ENCODE measurements at regions not wholly inside any gene's neighbourhood (a gene's known extent, or its start where the extent isn't known, plus 50 kb on each side); places are given as distances from the start of the nearest gene placed in this dataset.

DNA sequence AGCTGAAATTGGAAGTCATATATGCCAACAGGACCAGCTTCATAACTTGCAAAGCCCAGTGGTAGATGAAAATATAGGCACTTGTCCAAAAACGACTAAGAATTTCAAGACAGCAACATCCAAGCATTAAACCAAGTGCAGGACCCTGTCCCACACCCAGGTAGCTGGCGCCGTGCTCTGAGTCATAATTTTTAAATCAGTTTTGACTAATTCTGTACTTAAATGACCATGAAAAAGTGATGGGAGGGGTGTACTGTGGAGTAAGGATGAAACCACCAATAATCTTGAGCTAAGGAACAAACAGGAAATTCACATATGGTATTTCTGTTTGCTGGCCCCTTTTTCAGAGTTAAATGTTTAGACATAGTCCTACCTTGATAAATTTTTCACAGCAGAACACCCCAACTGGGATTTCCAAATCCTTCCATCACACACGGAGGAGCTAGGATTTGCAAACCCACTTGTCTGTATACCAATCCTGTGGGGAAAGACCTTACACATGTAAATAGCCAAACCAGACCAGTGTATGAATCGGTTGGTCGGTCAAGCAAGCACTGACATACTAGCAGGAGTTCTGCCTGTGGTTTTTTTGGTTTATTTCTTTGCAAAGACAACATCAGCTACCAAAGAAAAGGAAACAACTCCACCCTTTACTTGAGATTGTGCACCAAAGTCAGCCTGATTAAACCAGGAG is 235.7 kb upstream of the RAB4A start:
- no peak for DNase-seq

DNA sequence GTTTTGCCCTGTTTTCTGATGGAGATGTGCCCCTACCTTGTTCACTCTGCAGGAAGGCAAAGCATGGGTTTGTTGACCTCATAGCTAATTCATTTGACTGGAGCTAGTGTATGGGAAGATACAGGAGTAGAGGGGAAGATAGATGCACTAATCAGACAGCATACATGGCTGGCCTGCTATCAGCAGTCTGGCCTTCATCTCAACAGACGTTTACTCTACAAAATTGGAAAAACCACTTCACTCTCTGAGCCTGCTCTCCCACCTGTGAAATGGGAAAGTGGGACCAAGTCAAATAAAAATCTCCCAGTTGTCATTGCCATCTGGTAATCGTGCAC is 235.2 kb upstream of the RAB4A start:
- no peak for DNase-seq

DNA sequence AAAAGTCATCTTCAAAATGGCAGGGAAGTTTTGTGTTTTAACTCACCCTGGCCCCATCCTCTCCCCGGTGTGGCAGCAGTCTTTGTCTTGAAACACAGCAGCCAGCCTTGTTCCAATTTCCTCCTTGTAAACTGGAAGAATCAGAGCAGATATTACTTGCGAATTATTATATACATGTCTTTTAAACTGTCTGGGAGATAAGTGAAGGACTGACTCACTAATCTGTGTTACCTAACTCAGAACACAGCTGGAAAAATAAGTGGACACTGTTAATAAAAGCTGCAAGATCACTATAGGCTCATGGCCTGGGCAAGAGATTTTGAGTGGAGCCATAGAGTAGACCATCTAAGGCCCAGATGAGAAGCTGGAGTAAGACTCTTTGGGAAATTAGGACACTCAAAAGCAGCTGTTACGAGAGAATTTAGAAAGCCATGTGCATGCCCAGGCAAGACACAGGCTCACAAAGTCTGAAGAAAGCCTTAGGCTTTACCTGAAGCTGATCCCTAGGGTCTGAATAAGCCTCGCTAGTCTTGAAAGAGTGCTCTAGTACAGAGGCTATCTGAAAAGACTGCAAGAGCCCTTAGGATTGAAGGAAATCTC is 233.0 kb upstream of the RAB4A start:
- no peak for DNase-seq

DNA sequence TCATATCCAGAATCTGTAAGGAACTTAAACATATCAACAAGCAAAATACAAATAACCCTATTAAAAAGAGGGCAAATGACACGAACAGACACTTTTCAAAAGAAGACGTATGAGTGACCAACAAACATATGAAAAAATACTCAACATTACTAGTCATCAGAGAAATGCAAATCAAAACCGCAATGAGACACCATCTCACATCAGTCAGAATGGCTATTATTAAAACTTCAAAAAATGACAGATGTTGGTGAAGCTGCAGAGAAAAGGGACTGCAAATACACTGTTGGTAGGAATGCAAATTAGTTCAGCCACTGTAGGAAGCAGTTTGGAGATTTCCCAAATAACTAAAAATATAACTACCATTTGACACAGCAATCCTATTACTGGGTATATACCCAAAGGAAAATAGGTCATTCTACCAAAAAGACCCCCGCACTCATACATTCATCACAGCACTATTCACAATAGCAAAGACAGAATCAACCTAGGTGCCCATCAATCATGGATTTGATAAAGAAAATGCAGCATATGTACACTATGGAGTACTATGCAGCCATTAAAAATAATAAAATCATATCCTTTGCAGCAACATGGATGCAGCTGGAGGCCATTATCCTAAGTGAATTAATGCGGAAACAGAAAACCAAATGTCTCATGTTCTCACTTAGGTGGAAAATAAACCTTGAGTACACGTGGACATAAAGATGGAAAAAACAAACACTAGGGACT is 230.1 kb upstream of the RAB4A start:
- no peak for DNase-seq

DNA sequence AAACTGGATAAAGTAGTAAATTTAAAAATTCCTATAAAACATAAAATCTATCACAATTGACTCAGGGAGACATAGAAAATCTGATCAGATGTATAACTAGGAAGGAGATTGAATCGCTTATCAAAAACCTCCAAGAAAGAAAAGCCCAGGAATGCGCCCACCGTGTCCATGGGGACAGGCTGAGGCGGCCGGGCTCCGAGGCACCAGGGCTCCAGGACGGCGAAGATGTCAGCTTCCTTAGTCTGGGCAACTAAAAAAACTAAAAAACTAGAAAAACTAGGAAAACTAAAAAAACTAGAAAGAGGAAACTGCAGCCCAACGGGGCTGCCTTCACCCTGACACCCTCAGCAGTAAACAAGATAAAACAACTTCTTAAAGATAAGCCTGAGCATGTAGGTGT is 229.0 kb upstream of the RAB4A start:
- no peak for DNase-seq

DNA sequence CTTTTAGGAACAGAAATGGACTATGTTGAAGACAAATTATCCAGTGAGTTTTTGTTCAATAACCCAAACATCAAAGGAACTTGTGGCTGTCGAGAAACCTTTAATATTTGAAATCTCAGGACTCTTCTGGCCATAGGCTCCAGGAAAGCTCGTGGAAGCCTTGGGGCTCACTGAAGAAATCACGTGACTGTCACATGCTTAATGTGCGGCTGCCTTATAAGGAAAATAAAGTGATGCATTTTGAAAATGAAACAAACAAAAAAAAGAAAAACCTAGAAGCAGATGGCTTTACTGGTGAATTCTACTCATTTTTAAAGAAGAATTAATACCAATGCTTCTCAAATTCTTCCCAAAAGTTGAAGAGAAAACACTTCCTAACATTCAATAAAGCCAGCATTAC is 228.4 kb upstream of the RAB4A start:
- DNase-seq, result no peak

DNA sequence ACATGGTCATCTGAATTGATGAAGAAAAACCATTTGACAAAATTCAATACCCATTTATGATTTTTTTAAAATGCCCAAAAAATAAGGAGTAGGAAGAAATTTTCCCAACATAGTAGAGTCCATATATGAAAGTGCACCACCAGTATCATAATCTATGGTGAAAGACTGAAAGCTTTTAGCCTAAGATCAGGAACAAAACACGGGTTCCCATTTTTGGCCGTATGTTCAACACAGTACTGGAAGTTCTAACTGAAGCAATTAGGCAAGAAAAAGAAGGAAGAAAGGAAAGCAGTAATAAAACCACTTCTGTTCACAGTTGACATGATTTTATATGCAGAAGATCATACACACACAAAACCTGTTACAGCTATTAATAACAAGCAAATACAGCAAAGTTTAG is 227.8 kb upstream of the RAB4A start:
- no peak for DNase-seq

DNA sequence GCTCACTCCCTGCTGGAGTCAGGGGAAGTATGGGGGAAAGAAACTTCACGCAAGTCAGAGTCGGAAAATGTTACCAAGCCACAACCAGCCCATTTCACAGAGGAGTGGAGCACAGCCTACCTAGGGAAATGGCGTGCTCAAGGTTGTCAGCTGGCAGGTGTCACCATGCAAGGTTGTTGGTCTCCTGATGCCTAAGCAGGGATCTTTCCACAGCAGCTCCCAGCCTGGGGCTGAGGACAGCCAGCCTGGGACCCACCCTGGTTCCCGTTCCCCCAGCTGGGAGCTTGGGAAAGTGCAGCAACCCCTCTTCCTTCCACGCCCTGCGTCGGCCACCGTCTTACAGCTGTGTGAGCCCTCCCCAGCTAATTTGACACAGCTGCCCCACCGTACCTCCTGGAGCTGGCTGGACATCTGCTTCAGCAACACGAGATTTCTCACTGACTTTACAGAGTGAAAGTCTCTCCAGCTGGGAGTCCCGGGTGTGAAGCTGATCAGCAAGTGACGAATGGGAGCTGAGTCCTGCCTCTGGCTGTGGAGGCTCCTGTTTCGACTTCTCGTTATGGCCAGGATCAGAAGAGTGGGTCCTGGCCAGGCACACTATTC is 224.6 kb upstream of the RAB4A start:
- peak; percentile 37 for DNase-seq

DNA sequence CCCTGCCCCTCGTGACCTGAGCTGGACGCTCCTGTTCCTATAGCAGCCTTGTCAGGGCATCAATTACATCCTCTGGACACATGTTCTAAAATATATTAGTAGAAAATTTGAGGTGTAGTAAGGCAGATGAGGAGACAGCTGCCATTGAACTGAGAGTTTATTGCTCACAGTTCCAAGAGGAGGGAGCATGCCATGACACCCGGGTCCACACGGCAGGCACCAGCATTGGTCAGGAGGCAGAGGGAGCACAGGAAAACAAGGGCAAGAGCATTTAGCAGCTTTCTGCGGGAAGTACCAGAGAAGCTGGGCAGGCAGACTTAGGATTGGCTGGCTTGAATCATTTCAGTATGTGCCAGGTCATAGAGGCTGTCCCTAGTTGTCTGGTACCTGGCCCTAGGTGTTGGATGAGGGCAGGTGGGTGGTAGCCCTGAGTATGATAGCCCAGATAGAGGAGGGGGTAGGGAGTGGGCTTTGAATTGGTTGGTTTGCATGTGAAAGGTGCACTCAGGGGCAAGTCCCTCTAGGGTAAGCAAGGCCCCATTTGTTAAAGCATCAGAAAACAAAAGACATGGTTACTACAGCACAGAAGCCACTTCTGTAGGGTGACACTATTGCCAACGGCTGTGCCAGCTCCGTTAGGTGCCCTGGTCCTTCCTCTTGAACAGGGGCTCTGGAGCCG is 223.6 kb upstream of the RAB4A start:
- DNase-seq, result no peak

DNA sequence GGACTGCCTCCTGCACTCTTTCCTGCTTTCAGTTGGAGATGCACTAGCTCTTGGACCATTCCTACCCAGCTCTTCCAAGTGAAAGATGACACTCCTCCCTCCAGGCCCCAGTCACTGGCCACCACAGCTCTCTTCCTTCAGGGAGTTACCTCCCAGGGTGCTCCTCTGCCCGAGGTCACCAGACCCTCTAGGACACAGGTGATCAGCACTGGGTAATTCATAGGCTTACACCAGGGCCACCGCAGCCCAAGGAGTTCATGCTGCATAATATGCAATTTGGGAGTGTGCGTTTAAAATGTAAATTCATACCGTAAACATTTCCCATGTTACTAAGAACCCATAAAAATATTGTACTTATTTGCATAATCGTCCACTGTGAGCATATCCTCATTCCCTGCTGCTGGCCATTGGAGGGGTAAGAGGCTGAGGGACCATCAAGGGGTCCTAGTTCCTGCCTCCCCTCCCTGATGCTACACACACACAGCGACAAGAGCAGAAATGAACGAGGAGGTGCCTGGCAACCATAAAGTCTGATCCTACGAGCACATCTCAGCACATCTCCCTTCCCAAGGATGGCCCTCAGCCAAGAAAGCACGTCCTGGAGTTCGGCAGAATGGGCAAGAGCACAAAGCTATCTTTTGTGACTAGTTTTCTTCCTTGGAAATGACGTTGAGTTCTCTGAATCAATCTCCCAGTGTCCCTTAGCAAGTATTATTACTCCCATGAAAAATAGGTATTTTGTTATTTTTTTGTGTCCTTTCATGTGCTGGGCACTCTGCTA is 222.9 kb upstream of the RAB4A start:
- peak; percentile 33 for DNase-seq

DNA sequence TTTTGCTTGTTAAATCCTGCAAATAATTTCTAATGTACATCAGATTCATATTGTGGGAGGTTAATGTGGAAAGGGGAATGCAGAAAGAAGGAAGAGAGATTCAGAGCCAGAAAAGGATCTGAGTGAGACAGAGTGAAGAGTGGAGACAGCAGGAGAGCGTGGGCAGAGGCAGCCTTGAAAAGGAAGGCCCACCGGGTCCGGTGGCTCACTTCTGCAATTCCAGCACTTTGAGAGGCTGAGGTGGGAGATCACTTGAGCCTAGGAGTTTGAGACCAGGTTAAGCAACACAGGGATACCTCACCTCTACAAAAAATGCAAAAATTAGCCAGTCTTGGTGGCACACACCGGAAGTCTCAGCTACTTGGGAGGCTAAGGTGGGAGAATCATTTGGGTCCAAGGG is 222.0 kb upstream of the RAB4A start:
- DNase-seq, result no peak

DNA sequence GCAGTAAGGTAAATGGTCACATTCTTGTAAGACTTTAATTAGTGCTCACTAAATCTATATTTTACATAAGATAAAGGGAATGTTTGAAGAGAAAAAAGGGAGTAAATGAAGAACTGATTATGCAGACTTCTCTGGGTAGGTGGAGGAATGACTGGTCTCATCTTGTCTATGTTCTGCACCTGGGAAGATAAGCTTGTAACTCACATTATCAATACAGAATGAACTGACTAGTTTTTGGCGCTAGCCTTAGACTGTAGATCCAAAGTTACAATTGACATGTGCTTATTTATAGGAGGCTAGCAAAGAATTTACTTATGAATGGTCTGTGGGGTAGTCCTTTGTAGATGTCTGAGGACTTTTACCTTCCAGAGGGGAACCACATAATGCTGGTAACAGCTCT is 214.9 kb upstream of the RAB4A start:
- DNase-seq, result no peak

DNA sequence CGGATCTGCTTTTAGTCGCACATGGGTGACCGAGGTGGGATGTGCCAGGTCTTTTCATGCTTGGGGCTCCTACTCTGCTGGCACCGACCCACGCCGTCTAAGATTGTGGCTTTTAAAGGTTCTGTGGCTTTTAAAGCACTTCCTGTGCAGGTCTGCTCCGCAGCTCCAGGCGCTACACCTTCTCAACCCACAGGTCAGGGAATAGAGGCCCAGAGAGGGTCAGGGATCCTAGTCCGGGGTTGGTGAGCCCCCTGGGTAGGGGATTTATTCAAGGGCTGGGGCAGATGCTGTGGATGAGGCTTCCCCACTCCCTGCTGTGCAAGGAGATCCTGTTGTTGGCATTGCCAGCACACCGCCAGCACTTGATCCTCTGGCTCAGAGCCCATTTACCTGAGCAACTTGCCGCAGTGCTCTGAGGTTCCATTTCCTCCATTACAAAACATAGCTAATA is 212.8 kb upstream of the RAB4A start:
- peak; percentile 48 for DNase-seq

DNA sequence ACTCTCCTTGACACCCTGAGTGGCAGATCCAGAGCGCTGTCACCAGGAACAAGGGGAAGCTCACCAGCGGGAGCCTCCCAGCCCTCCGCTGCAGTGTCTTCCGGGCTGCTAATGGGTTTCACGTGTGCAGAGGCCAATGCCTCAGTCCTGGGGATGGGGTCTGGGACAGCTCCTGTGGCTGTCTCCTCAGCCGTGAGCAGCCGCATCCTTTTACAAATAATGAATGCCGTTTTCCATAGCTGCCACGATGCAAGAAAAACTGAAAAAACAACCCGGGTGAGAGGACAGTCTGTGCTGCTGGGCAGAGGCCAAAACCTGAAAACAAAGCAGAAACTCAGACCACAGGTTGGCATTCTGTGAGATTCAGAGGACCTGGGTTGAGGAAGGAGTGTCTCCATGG is 212.2 kb upstream of the RAB4A start:
- peak; percentile 57 for DNase-seq

DNA sequence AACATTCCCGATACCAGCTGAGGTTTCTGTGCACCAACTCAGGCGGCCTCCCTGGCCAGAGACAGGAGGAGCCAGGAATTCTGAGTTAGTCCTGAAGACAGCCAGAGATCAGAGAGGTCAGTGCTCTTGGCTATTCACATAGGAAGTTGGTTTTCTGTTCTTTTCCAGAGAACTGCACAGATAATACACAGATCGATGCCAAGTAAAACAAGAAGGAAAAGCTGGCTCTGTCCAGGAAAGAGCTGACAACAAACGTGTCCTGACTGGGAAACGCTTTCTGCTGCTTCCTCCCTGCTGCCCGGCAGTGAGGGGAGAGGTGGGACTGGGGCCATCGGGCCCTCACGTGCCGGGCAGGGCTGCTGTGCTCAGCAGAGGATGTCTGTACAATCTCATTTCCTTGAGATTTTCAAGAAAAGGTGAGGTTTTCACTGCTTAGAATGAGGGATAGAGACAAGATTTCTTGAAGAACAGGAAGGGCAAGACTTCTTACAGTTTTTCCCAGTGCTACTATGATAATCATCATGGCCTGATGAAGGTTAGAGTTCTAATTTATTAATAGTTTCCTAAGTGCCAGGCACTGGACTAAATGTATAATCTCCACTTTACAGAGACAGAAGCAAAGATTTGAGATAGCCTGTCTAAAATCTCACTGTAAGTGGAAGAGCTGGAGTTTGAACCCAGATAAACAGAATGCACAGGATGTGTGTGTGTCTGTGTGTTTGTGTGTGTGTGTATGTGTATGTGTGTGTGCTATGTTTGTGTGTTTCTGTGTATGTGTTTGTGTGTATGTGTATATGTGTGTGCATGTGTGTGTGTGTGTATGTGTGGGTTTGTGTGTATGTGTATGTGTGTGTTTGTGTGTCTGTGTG is 211.0 kb upstream of the RAB4A start:
- DNase-seq, result no peak

DNA sequence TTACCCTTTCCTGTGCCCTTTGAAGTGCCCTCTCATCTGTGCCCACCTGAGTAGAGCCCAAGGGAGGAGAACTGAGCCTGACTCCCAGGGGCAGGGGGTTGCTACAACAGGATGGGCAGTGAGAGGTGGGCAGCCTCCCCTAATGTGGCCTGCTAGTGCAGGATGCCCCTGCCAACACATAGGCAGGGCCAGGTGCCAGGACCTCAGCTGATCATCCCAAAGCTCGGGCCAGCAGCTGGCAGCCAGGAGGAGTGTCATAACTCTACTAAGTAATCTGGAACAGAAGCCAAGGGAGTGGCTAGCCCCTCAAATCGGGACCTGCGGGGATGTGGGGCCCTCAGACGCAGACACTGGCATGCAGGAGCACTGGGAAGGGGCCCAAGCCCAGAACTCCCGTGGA is 208.8 kb upstream of the RAB4A start:
- DNase-seq, result no peak

DNA sequence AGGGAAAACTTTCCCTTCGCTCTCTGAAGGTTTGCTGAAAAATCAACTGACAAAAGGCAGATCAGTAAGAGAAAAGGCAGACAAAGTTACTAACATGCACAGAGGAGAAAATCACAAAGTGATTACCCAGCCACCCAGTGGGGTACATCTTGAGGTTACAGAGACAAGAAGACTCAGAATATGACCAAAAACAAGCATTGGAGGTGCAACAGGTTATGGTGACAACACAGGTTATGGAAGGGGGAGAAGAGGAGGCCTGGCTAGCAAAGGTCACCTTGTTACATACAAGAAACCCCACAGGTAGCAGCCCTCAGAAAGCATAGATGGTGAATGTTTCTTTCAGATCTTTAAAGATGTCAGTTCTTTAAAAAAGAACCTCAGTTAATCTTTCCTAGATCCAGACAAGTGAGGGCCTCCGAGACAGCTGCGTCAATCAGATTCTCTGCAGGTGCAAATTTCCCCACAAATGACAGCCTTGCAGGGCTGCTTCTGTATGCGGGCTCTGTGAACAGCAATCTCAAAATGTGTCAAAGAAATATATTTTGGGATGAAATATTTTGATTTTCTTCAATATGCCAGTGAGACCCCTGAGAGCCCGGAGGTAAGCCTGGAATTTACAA is 207.6 kb upstream of the RAB4A start:
- DNase-seq, result no peak

DNA sequence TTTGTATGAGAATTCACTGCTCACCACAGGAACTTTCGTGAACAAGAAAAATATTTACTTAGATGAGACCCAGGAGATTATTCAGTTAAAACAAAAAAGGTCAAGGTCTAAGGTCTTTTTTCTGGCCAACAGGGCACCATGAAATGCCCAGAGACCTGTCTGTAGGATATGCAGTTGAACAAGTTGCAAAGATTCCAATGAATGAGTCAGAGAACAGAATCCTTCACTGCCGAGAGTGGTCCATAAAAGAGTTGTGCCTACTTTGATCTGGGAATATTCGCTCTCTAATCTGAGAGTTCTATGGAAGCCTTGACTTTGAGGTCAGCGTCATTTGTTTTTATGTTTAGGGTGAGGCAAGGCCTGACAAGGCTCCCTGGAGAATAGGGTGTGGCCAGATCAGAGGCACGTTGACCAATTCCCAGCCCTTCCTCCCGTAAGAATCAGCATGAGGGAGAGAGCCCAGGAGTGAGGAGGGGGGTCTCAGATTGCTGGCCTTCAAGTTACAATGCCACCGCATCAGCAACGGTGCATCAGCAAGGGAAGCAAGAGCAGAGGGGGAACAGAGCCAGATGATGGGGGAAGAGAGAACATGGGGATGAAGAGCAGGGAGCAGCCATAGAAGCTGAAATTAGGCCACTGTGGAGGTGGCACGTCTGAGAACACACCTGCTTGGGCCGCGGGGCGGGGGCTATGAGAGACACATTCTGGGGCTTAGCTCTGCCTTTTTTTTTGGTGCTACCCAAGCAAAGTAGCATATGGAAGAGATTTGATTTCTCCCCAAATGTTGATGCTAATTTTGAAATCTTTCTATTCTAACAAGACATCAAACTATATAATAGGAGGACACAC is 206.4 kb upstream of the RAB4A start:
- peak; percentile 65 for DNase-seq

DNA sequence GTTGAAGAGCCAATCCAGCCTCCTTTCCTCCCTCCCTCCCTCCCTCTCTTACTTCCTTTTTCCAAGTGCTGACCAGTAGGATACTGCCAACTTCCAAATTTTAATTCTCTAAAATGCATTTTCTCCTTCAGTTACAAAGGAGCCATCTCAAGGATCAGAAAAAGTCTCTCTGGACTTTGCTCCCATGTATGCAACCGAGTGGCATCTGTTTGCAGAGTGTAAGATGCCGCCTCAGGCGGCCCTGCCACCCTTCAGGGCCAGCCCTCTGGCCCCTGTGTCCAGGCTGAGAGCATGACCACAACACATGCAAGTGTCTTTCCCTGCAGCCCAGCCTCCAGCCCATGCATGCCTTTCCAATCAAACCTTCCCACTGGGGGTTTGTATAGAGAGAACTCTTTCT is 205.3 kb upstream of the RAB4A start:
- DNase-seq, result no peak

DNA sequence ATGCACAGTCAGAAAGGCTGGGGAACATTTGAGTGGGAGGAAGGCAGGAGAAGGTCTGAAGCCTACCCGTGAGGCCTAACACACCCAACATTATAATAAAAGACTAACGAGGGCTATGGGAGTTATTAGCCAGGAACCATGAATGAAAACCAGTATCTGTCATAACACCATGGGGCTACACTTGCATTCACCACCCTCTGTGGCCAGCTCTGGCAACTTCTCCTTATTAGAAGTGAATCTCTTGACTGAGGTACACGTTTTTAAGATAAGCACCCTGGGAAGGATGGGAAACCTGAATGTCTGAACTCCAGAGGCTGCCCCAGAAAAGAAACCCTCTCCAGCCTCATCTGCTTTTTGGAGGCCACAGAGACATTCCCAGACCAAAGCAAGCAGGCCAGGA is 204.3 kb upstream of the RAB4A start:
- no peak for DNase-seq

All from islet precursor cell (in vitro differentiated cells).